Mesendoderm (in vitro differentiated cells): ENCODE measurements at regions not wholly inside any gene's neighbourhood (a gene's known extent, or its start where the extent isn't known, plus 50 kb on each side); places are given as distances from the start of the nearest gene placed in this dataset.

Experiments
- DNase-seq: peaks from one replicate; pipeline ENCODE4 v3.0.0; 2013
- H2AK5ac ChIP-seq: 2 replicates; pipeline ENCODE4 v1.6.1; 2013; ENCODE audit warnings: low read length, inconsistent platforms
- H2BK120ac ChIP-seq: 2 replicates; pipeline ENCODE4 v1.6.1; 2013; ENCODE audit warnings: low read depth, mild to moderate bottlenecking, low read length, moderate library complexity, mixed read lengths
- H2BK15ac ChIP-seq: replicated peaks from 2 replicates; pipeline ENCODE4 v1.6.1; 2013; ENCODE audit warnings: low read depth, mild to moderate bottlenecking, moderate library complexity
- H2BK5ac ChIP-seq: 2 replicates; pipeline ENCODE4 v1.6.1; 2013; ENCODE audit warnings: low read length, inconsistent platforms
- H3K18ac ChIP-seq: 2 replicates; pipeline ENCODE4 v1.6.1; 2013; ENCODE audit warnings: mild to moderate bottlenecking, low read length, mixed read lengths
- H3K23ac ChIP-seq: one replicate; pipeline ENCODE4 v1.6.1; 2013; ENCODE audit warnings: low read length
- H3K27ac ChIP-seq: 2 replicates; pipeline ENCODE4 v1.5.1; 2013; ENCODE audit warnings: low read depth, mild to moderate bottlenecking, inconsistent platforms, low read length, moderate library complexity
- H3K27me3 ChIP-seq: 2 replicates; pipeline ENCODE4 v1.6.1; 2013; ENCODE audit warnings: low read length, control low read depth, mild to moderate bottlenecking, inconsistent platforms; ENCODE audit not compliant: insufficient read depth, poor library complexity
- H3K36me3 ChIP-seq: 2 replicates; pipeline ENCODE4 v1.6.1; 2013; ENCODE audit warnings: low read length, inconsistent platforms; ENCODE audit not compliant: control insufficient read depth, insufficient read depth
- H3K4ac ChIP-seq: one replicate; pipeline ENCODE4 v1.6.1; 2013; ENCODE audit warnings: low read depth, mild to moderate bottlenecking, low read length, moderate library complexity
- H3K4me1 ChIP-seq: 2 replicates; pipeline ENCODE4 v1.6.1; 2013; ENCODE audit warnings: low read depth, low read length, inconsistent platforms; ENCODE audit not compliant: control insufficient read depth
- H3K4me2 ChIP-seq: 2 replicates; pipeline ENCODE4 v1.6.1; 2013; ENCODE audit warnings: low read length
- H3K4me3 ChIP-seq: 2 replicates; pipeline ENCODE4 v1.5.1; 2013; ENCODE audit warnings: mild to moderate bottlenecking, low read length
- H3K56ac ChIP-seq: one replicate; pipeline ENCODE4 v1.6.1; 2013; ENCODE audit warnings: low read length
- H3K79me1 ChIP-seq: 2 replicates; pipeline ENCODE4 v1.6.1; 2013; ENCODE audit warnings: low read length, inconsistent platforms
- H3K79me2 ChIP-seq: 2 replicates; pipeline ENCODE4 v1.6.1; 2013; ENCODE audit warnings: mild to moderate bottlenecking, low read length; ENCODE audit not compliant: control insufficient read depth, insufficient read depth
- H3K9ac ChIP-seq: 2 replicates; pipeline ENCODE4 v1.6.1; 2013; ENCODE audit warnings: low read length, inconsistent platforms
- H4K5ac ChIP-seq: one replicate; pipeline ENCODE4 v1.6.1; 2013; ENCODE audit warnings: low read length
- H4K8ac ChIP-seq: one replicate; pipeline ENCODE4 v1.6.1; 2013; ENCODE audit warnings: low read depth, mild to moderate bottlenecking, control low read depth, low read length, moderate library complexity
- WGBS: extraction: QIAGEN DNeasy Blood & Tissue Kit; methylation state at CpG from one replicate; pipeline ENCODE4 v1.1.7; 2013; ENCODE audit warnings: low lambda C conversion rate, missing lambda C conversion rate; ENCODE audit not compliant: insufficient coverage; ENCODE audit errors: extremely low coverage; 5-methylcytosine and 5-hydroxymethylcytosine counted together

- Histone ChIP-seq H4K5ac (no peak overlapping the region), H2AK5ac (no peak overlapping the region), H3K79me2 (no peaks in the 10 kb centered on the region), H2BK5ac (no peak overlapping the region), H2BK120ac (no peak overlapping the region), H3K4me2 (no peak overlapping the region), H3K23ac (no peak overlapping the region), H2BK15ac (no peak overlapping the region), H3K36me3 (no peaks in the 10 kb centered on the region), H3K27me3 (no peaks in the 10 kb centered on the region), H3K18ac (no peak overlapping the region), H3K9ac (no peak overlapping the region), H3K79me1 (no peaks in the 10 kb centered on the region), H3K56ac (no peak overlapping the region), H3K4me1 (no peaks in the 10 kb centered on the region), H3K4me3 (no peak overlapping the region), H3K4ac (no peak overlapping the region), H3K27ac (no peak overlapping the region), H4K8ac (no peak overlapping the region)
- no CpG with 5 or more reads among the region's 4 CpGs for WGBS
- no peak for DNase-seq
These were observed 199.0 kb downstream of the EMX2 start for GRCh38 chr10:117741524-117741923.

- Histone ChIP-seq H3K4me1 (no peaks in the 10 kb centered on the region), H3K23ac (no peak overlapping the region), H4K5ac (no peak overlapping the region), H2BK15ac (no peak overlapping the region), H4K8ac (no peak overlapping the region), H3K18ac (no peak overlapping the region), H3K4ac (no peak overlapping the region), H3K4me2 (no peak overlapping the region), H3K27me3 (no peaks in the 10 kb centered on the region), H3K9ac (no peak overlapping the region), H2BK5ac (no peak overlapping the region), H3K4me3 (no peak overlapping the region), H2AK5ac (no peak overlapping the region), H2BK120ac (no peak overlapping the region), H3K56ac (no peak overlapping the region), H3K79me2 (no peaks in the 10 kb centered on the region), H3K79me1 (no peaks in the 10 kb centered on the region), H3K36me3 (no peaks in the 10 kb centered on the region), H3K27ac (no peak overlapping the region)
- WGBS: no CpG with 5 or more reads among the region's 7 CpGs
- DNase-seq: no peak
These were observed 201.0 kb downstream of the EMX2 start for GRCh38 chr10:117743509-117743908.

GRCh38 chr10:117745301-117745700 is 202.8 kb downstream of the EMX2 start:
- H3K4me3 ChIP-seq: no peak overlapping the region
- no peaks in the 10 kb centered on the region for H3K79me1 ChIP-seq
- H3K18ac ChIP-seq: no peak overlapping the region
- no peak overlapping the region for H3K4ac ChIP-seq
- no peaks in the 10 kb centered on the region for H3K79me2 ChIP-seq
- no peaks in the 10 kb centered on the region for H3K36me3 ChIP-seq
- H2BK15ac ChIP-seq: no peak overlapping the region
- H3K27me3 ChIP-seq: no peaks in the 10 kb centered on the region
- H3K9ac ChIP-seq: no peak overlapping the region
- H3K23ac ChIP-seq: no peak overlapping the region
- H4K8ac ChIP-seq: no peak overlapping the region
- H2BK5ac ChIP-seq: no peak overlapping the region
- no CpG with 5 or more reads among the region's 2 CpGs for WGBS
- no peak for DNase-seq
- H3K4me2 ChIP-seq: no peak overlapping the region
- H3K4me1 ChIP-seq: no peaks in the 10 kb centered on the region
- H2BK120ac ChIP-seq: no peak overlapping the region
- H3K56ac ChIP-seq: no peak overlapping the region
- no peak overlapping the region for H4K5ac ChIP-seq
- no peak overlapping the region for H3K27ac ChIP-seq
- no peak overlapping the region for H2AK5ac ChIP-seq

DNA sequence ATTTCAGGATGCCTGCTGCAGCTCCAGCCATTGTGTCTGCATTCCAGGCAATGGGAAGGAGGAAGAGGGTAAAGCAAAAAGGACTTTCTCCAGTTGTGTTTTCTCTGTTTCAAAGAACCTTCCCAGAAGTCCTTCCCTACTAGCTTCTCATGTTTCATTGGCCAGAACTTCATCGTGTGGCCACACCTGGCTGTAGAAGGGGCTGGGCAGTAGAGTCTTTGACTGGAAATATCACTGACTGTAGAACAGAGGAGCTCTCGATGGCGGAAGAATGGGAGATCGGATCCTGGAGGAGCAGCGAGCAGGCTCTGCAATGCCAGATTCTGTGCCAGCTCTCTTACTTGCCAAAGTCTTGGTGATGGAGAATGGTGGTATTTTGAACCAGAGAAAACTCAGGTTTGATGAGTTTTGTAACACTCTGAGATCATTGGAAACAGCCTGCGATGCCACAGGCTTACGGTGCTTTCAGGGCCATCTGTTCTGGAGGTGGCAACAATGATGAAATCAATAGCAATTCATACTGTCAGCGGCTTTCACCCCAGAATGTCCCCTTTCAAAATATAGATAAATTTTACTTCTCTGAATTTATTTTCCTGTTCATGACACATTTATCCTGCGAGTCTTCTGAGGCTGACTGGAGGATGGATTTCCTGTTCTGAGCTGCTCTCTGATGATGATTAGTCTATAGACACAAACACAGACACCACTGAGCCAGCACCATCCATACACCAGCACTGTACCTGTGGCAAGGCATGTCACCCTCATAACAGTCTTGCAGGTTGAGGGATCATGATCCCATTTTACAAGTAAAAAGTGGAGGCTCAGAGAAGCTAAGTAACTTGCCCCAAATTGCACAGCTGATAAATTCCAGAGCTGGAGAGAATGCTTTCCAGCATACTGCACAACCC is 204.2 kb downstream of the EMX2 start:
- no peak for DNase-seq
- Histone ChIP-seq H3K56ac (no peak overlapping the region), H4K8ac (no peak overlapping the region), H3K18ac (no peak overlapping the region), H2BK15ac (no peak overlapping the region), H3K27me3 (no peaks in the 10 kb centered on the region), H3K79me1 (no peaks in the 10 kb centered on the region), H2AK5ac (no peak overlapping the region), H3K4me1 (no peaks in the 10 kb centered on the region), H3K27ac (no peak overlapping the region), H2BK5ac (no peak overlapping the region), H3K4ac (no peak overlapping the region), H3K9ac (no peak overlapping the region), H4K5ac (no peak overlapping the region), H2BK120ac (no peak overlapping the region), H3K79me2 (no peaks in the 10 kb centered on the region), H3K4me2 (no peak overlapping the region), H3K23ac (no peak overlapping the region), H3K36me3 (no peaks in the 10 kb centered on the region), H3K4me3 (no peak overlapping the region)
- no CpG with 5 or more reads among the region's 9 CpGs for WGBS

DNA sequence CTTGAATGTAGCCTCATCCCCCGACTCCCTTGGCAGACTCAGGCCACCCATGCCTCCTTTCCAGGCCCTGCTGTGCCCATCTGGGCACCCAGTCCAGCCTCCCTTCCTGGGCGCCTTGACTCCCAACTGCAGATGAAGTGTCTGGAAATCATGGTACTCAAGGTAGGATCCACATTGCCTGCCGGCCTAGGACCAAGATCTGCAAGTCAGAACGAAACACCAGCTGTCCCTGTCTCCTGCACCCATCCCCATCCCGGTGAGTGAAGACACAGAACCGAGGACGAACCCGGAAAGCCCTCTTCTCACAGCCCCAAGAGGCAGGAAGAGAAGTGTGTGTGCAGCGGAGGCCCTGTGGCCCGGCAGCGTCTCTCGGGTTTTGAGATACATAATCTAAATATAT is 205.1 kb downstream of the EMX2 start:
- no peak overlapping the region for H3K23ac ChIP-seq
- H3K4me2 ChIP-seq: no peak overlapping the region
- no peak overlapping the region for H2BK5ac ChIP-seq
- no peak overlapping the region for H2BK15ac ChIP-seq
- H3K18ac ChIP-seq: no peak overlapping the region
- H3K4me3 ChIP-seq: no peak overlapping the region
- H4K8ac ChIP-seq: no peak overlapping the region
- no peaks in the 10 kb centered on the region for H3K4me1 ChIP-seq
- H3K79me1 ChIP-seq: no peaks in the 10 kb centered on the region
- WGBS: no CpG with 5 or more reads among the region's 12 CpGs
- no peak overlapping the region for H2BK120ac ChIP-seq
- no peaks in the 10 kb centered on the region for H3K27me3 ChIP-seq
- no peaks in the 10 kb centered on the region for H3K79me2 ChIP-seq
- no peaks in the 10 kb centered on the region for H3K36me3 ChIP-seq
- no peak overlapping the region for H4K5ac ChIP-seq
- H3K56ac ChIP-seq: no peak overlapping the region
- H3K27ac ChIP-seq: no peak overlapping the region
- DNase-seq: no peak
- no peak overlapping the region for H3K9ac ChIP-seq
- H3K4ac ChIP-seq: no peak overlapping the region
- no peak overlapping the region for H2AK5ac ChIP-seq

DNA sequence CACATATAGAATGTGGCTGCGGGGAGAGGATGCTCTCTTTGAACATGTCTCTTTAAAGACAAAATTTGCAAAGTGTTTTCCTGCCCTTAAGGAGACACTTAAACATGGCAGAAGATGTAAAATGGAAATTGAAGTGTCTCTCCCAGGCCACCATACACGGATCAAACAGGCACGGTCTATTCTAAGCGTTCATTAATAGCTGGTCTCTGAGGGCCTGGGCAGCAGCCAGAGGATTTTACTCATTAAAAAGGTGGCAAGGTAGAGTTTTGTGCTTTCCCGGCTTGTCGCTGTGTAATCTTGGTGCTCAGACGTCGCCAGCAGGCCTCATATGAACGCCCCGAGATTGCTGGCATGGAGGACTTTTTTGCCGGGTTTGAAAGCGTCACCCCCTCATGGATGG is 205.5 kb downstream of the EMX2 start:
- Histone ChIP-seq H2BK5ac (no peak overlapping the region), H3K23ac (no peak overlapping the region), H2BK15ac (no peak overlapping the region), H4K5ac (no peak overlapping the region), H3K4me2 (no peak overlapping the region), H3K18ac (no peak overlapping the region), H3K4me1 (no peaks in the 10 kb centered on the region), H3K27ac (no peak overlapping the region), H3K79me1 (no peaks in the 10 kb centered on the region), H3K56ac (no peak overlapping the region), H2BK120ac (no peak overlapping the region), H4K8ac (no peak overlapping the region), H3K4me3 (no peak overlapping the region), H3K4ac (no peak overlapping the region), H3K79me2 (no peaks in the 10 kb centered on the region), H3K36me3 (no peaks in the 10 kb centered on the region), H3K27me3 (no peaks in the 10 kb centered on the region), H2AK5ac (no peak overlapping the region), H3K9ac (no peak overlapping the region)
- no peak for DNase-seq
- WGBS: no CpG with 5 or more reads among the region's 12 CpGs
